ENCODE measurements at regions not wholly inside any gene's neighbourhood (a gene's known extent, or its start where the extent isn't known, plus 50 kb on each side); places are given as distances from the start of the nearest gene placed in this dataset.

DNA sequence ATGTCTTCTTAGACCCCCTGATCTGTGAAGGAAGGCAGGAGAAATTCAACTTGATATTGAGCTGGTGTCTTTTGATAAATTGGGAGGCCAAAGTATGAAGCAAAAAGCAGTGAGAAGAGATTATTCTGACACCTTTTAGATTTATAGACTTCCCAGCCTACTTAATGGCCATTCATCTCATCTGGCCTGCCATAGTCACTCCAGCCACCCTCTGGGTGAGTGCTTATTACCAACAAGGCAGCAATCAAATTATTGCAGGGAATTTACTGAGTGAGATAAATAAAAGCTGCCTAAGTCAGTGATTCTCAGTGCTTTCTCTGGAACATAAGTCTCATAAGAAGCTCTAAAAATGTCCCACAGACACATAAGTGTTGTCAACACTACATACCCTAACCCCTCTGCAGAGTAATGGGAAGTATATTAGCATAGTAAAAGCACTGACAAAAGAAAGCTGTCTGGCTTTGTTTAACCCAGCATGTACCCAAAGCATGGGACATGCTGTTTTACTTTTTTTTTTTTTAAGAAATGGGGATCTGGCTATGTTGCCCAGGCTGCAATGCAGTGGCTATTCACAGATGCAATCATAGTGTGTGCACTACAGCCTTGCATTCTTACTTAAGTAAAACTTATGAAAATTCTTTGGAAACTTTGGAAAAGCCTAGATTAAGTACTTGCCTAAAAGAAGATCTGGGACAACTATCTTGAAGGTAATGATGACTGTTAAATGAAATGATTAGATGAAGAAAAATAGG, 725.3 kb downstream of the TUSC7 start:
- no peak for DNase-seq (ENCODE audit: low read depth in 3 of 3, low spot score in 2 of 3)

DNA sequence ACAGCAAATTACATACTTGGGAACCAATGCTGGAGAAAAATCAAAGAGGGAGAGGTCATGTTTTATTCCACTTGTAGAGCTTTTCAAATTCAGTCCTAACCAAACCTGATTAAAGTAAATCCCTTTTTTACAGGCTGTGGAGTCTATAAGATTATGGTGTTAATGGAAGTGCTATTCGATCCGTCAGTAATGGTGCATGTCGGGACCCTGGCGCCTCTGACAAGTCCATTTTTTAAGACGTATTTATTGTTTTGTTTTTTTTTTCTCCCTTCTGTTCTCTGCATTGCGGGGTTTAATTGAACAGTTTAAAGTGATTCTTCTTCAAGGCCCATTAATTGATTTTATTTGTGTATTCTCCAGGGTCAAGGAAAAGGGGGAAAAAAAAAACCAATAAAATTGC, 725.9 kb downstream of the TUSC7 start:
- DNase-seq (ENCODE audit: low read depth in 3 of 3, low spot score in 2 of 3): no peak

GRCh38 chr3:117439812-117440211, 730.2 kb downstream of the TUSC7 start:
- no peak for DNase-seq (ENCODE audit: low read depth in 3 of 3, low spot score in 2 of 3)

GRCh38 chr3:117441851-117442250, 732.3 kb downstream of the TUSC7 start:
- no peak for DNase-seq (ENCODE audit: low read depth in 3 of 3, low spot score in 2 of 3)

DNA sequence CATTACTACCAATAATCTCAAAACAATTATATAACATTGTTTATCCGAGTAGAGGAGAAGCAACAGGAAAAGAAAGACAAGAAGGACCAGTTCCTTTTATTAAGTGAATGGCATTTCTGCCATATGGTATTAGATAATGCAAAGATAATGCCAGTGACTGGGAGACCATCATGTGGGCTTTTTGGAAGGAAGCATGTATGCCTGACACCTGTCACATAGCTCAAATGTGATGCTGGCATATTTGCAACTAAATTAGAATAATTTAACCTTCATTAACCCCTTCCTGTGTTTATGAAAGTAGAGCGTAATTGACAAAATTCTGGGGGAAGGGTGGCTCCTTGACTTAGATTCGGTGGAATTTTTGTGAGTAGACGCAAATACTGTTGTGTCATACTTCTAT, 733.0 kb downstream of the TUSC7 start:
- no peak for DNase-seq (ENCODE audit: low read depth in 3 of 3, low spot score in 2 of 3)

DNA sequence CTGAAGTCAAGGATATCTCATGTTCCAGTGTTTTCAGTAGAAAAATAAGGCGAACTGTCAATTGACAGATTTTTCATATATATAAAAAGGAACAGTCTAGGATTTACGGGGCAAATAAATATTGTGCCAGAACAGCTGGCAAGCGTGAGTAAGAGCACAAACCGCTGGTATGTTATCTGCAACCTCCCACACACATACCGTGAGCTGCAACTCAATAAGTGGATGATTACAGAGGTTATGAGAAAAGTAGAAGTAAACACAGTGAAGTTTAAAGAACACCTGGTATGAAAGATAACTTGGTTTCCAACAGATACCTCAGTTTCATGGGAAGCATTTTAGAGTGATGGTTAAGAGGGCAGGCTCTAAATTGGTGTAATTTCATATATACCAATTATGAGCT, 733.4 kb downstream of the TUSC7 start:
- DNase-seq (ENCODE audit: low read depth in 3 of 3, low spot score in 2 of 3): no peak

DNA sequence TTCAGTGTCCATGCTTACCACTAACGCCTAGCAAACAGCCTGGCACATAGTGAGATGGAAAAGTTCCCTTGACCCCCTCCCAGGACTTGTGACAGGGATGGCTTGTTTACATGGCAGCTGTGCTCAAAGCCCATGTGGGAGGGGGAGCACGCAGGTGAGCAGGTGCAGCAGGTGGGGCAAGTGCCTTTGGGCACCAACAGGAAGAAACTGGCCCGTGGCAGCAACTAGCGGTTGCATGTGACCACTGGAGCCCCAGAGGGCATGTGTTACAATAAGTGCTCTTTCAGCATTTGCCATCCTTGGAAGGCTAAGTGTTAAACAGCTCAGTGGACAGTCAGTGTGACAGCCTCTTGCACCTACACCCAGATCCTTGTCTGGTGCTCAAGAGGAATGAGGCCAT, 734.6 kb downstream of the TUSC7 start:
- DNase-seq (ENCODE audit: low read depth in 3 of 3, low spot score in 2 of 3): no peak

- DNase-seq (ENCODE audit: low read depth in 3 of 3, low spot score in 2 of 3): no peak
Observed at GRCh38 chr3:117447419-117447818, 737.8 kb downstream of the TUSC7 start.

- no peak for DNase-seq (ENCODE audit: low read depth in 3 of 3, low spot score in 2 of 3)
Observed at GRCh38 chr3:117450026-117450425, 740.4 kb downstream of the TUSC7 start.

DNA sequence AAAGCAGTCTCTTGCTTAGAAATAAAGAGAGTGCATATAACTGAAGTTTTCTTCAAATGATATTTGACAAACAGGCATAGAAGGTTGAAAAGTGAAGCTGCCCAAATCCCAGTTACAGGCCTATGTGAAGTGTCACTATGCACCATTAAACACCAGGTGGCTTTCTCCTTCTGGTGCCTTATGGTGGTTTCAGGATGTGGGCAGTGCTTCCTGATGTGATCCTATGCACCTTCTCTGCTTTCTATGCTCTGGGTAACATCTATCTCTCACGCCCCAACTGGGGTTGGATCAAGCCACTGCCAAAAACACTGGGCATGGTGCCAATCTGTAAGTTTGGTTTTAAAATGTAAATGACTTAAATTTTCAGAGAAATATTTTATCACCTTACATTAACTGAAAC, 744.7 kb downstream of the TUSC7 start:
- DNase-seq (ENCODE audit: low read depth in 3 of 3, low spot score in 2 of 3): no peak

DNA sequence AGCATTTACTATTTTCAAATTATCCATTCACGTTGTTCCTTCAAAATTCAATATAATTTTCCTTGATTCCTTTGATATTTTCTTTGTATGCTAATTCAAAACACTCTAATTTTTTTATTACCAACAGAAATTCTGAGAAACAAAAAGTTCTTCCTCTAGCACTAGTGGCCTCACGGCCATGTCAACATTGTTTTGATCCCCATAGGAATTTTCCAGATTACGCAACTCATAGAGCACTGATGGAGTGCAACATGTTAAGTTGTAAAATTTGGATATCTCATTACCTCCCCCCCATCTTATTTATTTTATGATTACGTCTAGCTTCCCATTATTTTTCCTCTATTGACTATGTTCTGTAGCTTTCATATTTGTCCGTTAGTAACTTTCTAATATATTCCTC, 745.3 kb downstream of the TUSC7 start:
- no peak for DNase-seq (ENCODE audit: low read depth in 3 of 3, low spot score in 2 of 3)

DNA sequence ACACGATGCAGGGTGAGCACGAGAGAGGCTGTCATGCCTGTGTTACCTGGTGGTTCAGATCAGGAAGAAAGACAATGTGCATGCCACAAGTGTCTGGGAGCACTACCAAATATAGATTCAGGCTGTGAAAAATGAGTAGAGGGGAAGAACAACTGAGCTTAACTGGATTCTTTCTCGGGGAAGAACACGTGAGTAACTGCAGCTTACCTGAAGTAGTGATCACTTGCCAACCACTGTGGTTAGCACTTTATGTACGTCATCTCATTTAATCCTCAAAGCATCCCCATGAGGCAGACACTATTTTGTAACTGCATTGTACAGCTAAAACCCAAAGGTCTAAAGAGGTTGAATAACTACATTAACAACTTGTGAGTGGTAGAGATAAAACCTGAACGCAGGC, 746.2 kb downstream of the TUSC7 start:
- DNase-seq (ENCODE audit: low read depth in 3 of 3, low spot score in 2 of 3): no peak

GRCh38 chr3:117463276-117464115, 753.9 kb downstream of the TUSC7 start:
- no peak for DNase-seq (ENCODE audit: low read depth in 3 of 3, low spot score in 2 of 3)

- no peak for DNase-seq (ENCODE audit: low read depth in 3 of 3, low spot score in 2 of 3)
Observed at GRCh38 chr3:117471831-117472230, 762.3 kb downstream of the TUSC7 start.

GRCh38 chr3:117473981-117474538, 764.5 kb downstream of the TUSC7 start:
- no peak for DNase-seq (ENCODE audit: low read depth in 3 of 3, low spot score in 2 of 3)

- DNase-seq (ENCODE audit: low read depth in 3 of 3, low spot score in 2 of 3): no peak
Observed at GRCh38 chr3:117476572-117476971, 767.0 kb downstream of the TUSC7 start.

GRCh38 chr3:117477214-117477755, 767.7 kb downstream of the TUSC7 start:
- DNase-seq (ENCODE audit: low read depth in 3 of 3, low spot score in 2 of 3): no peak

GRCh38 chr3:117479095-117479494, 769.5 kb downstream of the TUSC7 start:
- DNase-seq (ENCODE audit: low read depth in 3 of 3, low spot score in 2 of 3): no peak

DNA sequence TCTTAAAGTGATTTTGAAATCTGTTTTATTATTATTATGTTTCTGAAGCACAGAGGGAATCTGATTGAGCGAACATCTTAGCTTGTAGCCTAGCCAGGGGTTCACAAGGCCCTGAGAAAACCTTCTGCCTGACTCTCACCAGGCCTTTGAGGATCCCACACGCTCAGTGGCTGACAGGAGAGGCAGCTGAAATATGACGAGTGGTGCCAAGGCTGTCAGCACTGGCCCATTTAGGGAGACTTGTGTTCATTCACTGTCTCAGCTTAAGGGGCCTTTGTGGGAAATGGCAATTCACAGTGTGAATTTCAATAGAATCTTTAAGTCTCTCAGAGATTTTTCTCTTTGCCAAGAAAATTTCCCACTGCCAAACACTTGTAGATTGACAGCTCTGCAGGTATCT, 770.9 kb downstream of the TUSC7 start:
- no peak for DNase-seq (ENCODE audit: low read depth in 3 of 3, low spot score in 2 of 3)

DNA sequence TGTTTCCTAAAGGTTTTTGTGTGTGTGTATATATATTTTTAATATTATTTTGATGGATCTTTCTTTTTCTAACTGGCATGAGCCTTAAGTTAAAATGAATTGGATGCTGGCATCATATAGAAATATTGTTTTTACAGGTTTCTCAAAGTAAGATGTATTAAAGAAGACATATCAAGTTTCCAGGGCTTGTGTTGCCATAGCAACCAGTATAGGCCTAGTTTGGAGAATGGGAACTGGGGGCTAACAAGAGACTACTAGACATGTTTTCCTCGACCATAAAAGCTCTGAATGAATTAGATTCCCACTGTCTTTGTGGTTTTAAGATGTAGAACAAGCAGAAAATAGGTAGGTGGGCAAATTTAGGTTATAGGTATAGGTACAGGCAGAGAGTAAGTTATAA, 771.4 kb downstream of the TUSC7 start:
- DNase-seq (ENCODE audit: low read depth in 3 of 3, low spot score in 2 of 3): no peak

DNA sequence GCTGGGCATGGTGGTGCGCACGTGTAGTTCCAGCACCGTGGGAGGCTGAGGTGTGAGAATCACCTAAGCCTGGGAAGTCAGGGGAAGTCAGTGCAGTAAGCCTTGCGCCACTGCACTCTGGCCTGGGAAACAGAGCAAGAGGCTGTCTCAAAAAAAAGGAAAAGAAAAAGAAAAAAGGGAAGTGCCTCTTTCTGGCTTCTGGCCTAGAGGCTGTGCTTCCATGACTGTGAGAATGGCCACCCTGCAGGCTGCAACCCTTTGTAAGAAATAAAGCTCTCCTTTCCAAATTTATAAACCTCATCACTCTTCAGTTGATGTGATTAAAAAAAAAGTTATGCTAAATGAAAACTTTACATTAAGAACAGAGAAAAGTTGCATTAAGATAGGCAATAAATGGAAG, 774.3 kb downstream of the TUSC7 start:
- no peak for DNase-seq (ENCODE audit: low read depth in 3 of 3, low spot score in 2 of 3)

GRCh38 chr3:117485841-117486240, 776.3 kb downstream of the TUSC7 start:
- no peak for DNase-seq (ENCODE audit: low read depth in 3 of 3, low spot score in 2 of 3)

All from right renal cortex interstitium (tissue), 3 donors.